Vagina (tissue), 2 donors: ENCODE measurements at regions not wholly inside any gene's neighbourhood (a gene's known extent, or its start where the extent isn't known, plus 50 kb on each side); places are given as distances from the start of the nearest gene placed in this dataset.

Experiments
- POLR2A ChIP-seq, 2 donors: fragments of 450-650 bp; IDR thresholded peaks; one replicate each; pipeline ENCODE4 v1.6.1; 2017; ENCODE audit warnings: antibody characterized with exemption in 2 of 2, mild to moderate bottlenecking in 2 of 2, moderate library complexity in 2 of 2
- TF ChIP-seq, protein P1 (sequence below), 3 experiments: fragments of 450-650 bp in 2 of 3; fragments of 200-600 bp in 1 of 3; sonication (generic) in 1 of 3; IDR thresholded peaks; one replicate each; pipeline ENCODE4 v1.5.1; 2017 to 2019; ENCODE audit warnings: antibody characterized with exemption in 3 of 3, mild to moderate bottlenecking in 2 of 3, moderate library complexity in 2 of 3

DNA sequence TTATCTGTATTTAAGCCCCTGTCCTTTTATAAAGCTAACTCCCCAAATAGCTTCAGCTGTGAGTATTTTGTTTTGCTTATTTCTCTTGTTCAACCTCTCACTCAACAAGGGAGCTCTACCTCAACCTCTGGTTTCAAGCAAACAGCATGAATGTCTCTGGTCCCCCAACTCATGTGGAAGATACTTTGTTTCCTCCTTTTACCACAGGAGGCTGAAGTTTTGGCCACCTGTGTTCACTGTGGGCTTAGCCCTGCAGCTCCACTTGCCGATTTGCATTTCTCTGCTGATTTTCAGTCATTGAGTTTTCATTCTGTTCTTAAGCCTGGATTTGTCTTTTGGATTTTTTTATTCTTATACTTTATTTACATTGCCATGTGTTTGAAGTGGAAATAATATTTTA lies 613.1 kb downstream of the USP25 start:
- TF ChIP-seq, protein P1, sequence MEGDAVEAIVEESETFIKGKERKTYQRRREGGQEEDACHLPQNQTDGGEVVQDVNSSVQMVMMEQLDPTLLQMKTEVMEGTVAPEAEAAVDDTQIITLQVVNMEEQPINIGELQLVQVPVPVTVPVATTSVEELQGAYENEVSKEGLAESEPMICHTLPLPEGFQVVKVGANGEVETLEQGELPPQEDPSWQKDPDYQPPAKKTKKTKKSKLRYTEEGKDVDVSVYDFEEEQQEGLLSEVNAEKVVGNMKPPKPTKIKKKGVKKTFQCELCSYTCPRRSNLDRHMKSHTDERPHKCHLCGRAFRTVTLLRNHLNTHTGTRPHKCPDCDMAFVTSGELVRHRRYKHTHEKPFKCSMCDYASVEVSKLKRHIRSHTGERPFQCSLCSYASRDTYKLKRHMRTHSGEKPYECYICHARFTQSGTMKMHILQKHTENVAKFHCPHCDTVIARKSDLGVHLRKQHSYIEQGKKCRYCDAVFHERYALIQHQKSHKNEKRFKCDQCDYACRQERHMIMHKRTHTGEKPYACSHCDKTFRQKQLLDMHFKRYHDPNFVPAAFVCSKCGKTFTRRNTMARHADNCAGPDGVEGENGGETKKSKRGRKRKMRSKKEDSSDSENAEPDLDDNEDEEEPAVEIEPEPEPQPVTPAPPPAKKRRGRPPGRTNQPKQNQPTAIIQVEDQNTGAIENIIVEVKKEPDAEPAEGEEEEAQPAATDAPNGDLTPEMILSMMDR (IDR thresholded peaks at IDR 0.05) = no peak
- no peak for TF ChIP-seq POLR2A (IDR thresholded peaks at IDR 0.05)
